Stimulated activated CD8-positive, alpha-beta memory T cell treated with anti-CD3 and anti-CD28 coated beads, Interleukin-2, amount 100 ng/mL, for 1 hour (primary cell): ENCODE measurements at regions not wholly inside any gene's neighbourhood (a gene's known extent, or its start where the extent isn't known, plus 50 kb on each side); places are given as distances from the start of the nearest gene placed in this dataset.

Experiments
- DNase-seq, 2 donors: peaks; one replicate each; pipeline ENCODE4 v3.0.0-alpha.2; 2020; ENCODE audit warnings: low read depth in 2 of 2

DNA sequence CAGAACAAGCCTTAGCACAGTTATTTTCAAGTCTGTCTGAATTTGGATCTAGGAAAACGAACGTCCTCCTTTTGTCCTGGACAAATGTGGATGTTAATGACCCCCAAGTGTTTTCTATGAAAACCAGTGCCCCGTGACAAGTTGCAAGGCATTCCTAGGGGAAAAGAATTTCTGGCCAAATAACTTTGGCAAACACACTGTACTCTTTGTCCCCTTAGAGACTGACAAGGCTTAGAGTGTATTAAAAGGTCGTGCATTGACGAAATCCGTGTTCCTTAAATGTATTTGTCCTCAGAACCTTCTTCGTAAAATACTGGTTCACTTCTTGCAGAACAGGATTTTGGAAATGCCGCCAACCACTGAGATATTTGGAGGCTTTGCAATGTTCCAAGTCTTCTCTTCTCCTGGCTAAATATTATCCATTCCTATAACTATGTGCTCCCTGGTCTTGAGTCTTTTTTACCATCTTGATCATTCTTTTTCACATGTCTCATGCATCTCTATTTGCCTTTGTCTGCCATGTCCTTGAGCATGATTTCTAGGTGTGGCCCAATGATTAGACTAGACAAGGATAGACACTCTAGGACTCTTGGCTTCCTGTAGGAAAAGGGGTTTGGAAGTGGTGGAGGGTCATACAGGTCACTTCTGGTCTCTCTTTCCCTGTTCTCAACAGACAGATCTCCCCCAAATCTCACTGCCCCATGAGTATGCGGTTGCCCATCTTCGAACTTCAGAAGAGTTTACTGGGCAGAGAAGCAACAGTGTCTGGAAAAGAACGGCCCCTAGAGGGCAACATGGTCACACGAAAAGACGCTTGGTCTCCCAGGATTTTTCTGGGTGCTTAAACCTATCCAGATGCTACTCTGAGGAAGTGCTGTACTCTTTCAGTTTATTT, 117.5 kb downstream of the EDEM1 start:
- DNase-seq = no peak

DNA sequence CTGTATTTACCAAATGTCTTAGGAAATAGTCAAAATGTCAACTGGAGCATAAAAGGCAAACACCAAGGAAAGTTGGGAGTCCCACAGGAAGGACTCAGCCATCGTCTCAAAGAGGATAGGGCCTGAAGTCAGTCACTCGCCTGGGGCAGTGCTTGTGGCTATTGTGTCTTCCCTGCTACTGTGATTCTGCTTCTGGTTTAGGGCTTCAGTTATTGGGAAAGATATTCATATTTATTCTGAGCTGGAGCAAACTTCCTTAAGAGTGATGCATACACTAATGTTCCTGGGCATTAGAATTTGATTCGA, 118.1 kb downstream of the EDEM1 start:
- DNase-seq = no peak

DNA sequence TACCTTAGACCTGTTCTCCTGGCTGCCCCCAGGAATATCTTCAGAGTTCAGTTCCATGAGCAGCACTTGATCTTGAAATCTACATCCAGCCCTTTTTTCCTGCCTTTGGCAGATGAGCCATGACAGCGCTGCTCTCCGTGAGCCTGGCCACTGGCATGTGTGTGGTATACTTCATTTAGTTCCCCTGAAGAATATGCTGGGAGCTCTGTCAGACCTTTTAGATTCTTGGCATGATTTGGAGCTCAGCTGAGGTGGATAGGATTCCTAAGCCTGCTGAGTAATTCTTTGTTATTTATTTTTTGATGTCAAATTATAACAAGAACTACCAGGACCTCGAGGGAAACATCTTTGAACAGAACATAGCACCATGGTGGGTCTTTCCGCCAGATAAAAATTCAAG, 121.7 kb downstream of the EDEM1 start:
- DNase-seq = no peak

DNA sequence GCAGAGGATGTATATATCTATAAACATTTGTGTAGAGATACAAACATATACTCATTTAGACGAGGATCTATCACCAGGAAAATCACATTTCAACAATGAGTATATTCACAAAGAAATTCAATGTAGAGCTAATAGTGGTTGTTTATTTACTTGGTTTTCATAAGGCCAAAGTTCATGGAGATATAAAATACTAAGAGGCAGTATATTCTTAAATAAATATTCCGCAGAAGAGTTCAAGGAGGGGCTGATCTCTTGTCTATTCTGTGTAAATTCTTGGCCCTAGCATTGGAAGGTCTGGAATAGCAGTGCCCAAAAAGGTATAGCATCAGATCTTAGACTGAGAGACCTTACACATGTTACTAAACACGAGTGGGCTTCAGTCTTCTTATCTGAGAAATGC, 122.1 kb downstream of the EDEM1 start:
- no peak for DNase-seq

DNA sequence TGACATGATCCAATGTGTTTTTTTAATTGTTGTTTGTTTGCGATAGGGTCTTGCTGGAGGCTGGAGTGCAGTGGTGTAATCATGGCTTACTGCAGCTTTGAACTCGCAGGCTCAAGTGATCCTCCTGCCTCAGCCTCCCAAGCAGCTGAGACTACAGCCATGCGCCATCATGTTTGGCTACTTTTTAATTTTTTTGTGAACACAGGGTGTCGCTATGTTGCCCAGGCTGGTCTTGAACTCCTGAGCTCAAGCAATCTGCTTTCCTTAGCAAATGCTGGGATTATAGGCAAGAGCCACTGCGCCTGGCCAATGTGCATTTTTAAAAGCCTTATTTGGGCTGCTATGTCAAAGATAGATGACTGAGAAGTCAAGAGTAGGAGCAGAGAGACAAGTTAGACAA, 123.0 kb downstream of the EDEM1 start:
- no peak for DNase-seq

DNA sequence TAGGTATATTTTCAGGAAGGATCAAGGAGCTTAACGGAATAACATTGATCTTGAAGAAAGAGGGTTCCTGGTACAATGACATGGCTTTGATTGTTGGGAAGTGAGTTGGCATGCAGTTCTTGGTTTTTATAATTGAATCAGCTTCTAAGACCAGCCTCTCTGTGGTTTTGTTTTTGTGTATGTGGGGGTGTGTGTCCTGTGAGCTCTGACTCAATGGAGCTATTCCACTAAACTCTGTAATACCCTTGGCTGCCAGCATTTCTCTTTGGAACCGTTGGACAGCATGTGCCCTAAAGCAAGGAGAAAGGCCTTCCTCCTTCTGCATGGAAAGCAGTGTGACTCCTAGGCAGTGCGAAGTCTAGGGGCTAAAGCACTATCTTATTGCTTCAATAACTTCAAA, 124.8 kb downstream of the EDEM1 start:
- DNase-seq = no peak

DNA sequence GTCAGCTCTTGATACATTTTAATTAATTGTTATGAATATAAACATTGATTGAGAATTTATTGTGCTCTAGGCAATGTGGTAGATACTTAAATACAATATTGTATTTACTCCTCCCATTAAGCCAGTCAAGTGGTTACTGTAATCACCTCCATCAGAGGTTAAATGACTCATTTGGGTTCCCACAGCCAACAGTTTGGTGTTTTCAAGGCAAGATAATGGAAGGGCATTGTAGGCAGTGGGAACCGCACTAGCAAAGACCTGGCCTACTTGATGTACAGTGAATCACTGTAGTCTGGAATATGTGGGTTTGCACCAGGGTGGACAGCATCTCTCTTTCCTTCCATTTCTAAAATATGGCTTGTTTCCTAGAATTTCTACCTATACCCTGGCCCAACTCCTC, 127.4 kb downstream of the EDEM1 start:
- DNase-seq = no peak

DNA sequence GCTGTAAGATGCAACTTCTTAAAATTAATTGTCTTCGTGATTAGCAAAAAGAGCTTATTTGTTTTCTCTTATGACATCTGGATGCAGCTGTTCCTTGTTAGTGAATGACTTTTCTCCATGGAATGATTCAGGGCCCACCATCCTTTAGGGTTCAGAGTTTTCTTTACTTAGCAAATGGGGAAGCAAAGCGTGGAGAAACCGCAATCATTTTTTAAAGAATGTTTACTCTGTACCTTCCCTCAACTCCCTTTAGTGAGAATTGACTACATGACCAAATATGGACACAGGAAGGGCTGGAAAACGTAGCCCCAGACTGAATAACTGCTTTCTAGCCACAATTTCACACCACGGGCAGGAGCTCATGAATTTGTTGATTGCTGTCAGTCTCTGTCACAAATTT, 130.1 kb downstream of the EDEM1 start:
- no peak for DNase-seq

DNA sequence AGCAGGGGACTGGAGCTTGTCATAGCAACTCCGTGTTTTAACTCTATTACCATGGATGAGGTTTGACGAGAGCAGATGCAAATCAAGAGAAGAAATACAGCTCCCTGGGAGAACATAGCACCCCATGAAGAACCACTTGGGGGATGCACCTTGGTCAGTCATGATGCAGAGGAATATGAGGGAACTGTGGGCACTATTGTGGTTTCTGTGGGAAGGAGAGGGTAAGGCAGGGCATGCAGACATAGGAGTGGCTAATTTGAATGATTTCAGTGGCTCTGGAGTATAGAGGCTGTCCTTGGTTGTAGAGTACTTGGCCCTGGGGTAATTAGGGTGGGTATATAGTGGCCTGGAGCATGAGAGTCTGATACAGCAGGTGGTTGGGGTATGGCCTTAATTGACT, 131.9 kb downstream of the EDEM1 start:
- DNase-seq = no peak

DNA sequence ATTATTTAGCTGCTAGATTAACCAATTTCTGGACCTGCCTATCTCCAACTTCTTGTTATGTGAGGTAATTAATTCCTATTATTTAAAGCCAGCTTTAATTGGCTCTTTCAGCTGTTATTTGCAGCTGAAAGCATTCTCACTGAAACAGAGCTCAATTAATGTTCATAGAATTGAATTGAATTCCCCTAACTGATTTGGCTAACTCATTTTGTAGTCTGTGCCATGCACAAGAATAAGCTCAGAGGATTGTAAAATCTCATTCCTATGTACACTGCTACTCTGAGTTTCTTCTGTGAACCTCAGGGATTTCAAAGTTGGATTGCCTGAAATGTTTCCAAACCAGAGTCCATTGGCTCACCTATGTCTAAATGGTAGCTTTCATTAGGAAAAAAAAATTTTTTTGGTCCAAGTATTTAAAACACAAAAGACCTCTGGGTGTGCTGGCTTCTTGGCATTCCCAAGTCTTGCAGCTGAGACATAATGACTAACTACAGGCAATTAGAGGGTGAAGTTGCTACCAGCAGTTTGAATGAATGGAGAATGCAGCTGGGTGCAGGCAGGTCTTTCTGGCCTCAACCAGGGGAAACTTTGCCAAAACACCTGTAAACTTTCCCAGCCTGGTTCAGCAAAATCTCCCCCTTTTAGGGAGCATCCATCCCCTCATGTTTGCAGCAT, 134.3 kb downstream of the EDEM1 start:
- no peak for DNase-seq

DNA sequence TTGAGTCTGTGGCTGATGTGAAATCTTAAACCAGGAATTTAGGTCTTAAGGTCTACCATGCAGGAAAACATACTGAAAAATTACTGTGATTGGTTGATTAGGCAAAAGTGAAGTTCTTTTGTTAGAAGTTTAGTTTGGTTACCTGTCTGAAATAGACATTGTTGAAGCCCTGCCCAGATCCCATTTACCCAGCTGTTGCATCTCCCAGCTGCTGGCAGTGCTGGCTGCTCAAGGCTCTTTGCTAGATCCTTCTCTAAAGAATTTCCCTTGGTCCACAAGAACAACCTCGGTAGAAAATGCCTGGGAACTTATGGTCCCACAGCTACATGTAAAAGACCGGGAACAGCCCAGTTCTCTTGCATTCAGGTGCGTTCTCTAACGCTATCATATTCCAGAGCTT, 137.3 kb downstream of the EDEM1 start:
- DNase-seq = no peak

DNA sequence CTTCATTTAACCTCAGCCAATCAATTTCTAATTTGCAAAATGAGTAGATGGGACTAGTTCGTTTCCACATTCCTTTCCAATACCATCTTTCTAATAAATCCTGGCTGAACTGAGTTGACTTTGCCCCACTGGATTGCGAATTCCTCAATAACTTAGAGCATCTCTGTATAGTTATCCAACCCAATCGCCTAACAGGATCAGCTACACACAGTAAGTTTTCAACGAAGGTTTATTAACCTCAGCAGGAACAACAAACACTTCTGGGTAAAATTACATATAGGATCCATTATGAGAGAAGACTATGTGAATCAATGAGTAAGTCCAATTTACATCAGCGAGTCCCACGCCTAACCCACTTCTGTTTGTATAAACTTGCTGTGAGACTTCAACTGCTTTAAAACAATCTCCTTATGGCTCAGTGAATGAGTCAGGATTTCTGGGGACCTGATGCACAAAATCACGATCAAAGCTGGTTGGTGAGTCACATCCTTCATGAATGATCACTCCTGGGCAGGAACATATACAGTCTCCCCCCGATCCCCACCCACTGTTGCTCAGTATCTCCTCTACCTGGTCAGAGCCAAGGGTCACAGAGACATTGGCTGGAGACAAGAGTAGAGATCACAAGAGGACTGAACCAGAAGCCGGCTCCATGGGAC, 142.8 kb downstream of the EDEM1 start:
- no peak for DNase-seq

DNA sequence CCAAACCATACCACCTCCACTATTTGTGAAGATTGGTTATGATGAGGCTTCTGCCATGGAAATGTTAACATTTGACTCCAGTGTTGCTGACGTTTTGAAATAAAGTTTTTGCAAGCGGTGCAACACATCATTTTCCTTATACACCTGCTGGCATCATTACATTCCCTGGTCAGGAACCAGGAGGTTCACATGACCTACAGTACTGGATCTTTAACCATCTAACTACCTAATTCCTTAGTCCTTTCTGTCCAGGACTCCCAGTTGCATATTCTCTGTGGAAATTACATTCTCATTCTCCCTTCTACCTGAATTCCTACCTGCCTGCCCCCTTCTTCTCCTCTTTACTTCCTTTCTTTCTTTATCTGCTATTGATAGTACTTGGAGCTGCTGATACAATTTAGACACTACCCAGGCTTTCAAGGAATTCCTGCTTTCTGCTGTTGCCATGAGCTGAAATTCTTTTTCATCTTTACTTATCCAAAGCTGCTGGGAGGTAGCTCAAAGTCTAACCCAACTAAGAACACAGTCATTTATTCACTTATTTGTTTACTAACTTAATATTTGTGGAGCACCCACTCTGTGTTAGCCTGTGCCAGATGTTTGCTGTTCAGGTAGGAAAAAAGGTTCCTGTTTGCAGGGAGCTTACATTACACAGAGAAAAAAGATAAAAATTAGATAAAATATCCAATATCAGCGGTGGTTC, 144.2 kb downstream of the EDEM1 start:
- no peak for DNase-seq

DNA sequence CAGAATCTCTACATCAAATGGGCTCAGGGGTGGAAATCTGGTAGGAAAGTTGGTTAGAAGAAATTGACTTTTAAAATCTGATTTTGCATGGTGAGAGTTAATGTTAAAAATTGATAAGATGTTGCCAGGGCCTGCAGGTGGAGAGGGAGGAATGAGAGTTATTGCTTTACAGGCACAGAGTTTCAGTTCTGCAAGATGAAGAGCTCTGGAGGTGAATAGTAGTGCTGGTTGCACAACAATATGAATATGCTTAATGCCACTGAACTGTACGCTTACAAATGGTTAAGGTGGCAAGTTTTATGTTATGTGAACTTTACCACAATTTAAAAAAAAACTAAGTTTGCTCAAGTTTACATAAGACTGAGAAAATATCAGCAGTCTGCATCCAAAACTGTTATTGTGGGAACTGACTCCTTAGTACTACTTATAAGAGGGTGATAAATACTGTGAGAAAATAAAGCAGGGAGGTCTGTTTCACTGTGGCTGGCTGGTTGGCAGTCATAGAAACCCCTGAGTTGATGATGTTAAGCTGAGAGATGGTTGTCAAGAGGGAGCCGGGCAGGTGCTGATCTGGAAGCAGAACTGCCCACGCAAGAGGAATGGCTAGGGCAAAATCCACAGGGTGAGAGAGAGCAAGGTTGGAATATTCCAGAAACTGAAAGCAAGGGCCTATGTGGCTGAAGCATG, 144.9 kb downstream of the EDEM1 start:
- DNase-seq = no peak

DNA sequence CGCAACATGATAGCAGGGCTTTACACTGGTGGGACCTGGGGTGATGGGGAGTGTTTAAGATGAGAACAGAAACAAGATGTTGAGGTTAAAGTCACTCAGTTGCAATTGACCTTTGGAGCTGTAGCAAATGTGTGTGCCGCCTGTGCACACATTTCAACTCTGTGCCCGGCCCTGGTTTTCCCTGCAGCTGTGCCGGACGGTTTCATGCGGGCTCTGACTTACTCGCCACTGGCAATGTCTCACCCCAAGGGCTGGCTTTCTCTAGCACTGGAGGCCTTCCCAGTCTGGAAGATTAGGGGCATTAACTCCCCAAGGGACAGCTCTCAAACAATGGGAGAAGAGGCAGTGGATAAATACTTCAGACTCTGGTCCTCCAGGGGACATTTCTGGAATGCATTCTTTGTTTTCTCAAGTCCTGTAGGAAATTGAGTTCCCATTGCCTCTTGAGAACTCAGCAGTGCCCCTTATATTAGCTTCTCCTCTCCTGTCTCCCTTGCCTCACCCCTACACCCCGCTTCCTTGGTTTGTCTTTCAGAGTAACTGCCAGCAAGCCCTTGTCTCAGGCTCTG, 152.5 kb downstream of the EDEM1 start:
- no peak for DNase-seq

DNA sequence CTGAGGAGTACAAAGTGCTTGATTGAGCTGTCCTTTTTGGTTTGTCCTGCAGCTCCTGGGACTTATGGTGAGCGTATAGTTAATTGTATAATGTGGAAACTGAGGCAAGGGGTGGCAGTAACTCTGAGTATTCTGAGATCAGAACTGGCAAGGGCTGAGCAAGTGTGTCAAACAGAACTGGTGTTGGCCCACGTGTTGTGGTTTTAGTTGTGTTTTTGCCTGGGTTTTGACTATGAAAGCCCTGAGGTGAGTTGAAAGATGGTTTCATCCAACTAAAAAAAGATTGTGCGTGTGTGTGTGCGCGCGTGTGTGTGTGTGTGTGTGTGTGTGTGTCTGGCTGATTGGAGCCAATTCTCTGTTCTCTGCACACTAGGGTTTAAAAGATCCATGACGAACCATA, 154.1 kb downstream of the EDEM1 start:
- no peak for DNase-seq

DNA sequence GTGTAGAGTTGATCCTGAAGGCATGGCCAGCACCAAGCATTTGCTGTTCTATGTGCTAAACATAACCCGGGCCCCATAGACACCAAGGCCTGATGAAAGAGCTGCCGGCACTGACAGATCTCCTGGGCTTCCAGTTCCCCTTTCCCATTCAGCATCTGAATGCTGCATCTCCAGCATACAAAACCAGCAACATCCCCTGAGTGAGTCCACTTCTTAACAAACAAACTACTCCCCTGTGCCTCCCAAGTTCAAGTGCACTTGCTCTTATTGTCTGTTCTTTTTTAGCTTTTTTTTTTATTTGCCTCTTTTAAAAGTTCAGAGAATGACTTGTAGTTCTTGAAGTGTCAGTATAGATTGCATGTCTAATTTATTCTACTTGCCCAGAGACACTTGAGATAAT, 156.0 kb downstream of the EDEM1 start:
- DNase-seq = no peak

DNA sequence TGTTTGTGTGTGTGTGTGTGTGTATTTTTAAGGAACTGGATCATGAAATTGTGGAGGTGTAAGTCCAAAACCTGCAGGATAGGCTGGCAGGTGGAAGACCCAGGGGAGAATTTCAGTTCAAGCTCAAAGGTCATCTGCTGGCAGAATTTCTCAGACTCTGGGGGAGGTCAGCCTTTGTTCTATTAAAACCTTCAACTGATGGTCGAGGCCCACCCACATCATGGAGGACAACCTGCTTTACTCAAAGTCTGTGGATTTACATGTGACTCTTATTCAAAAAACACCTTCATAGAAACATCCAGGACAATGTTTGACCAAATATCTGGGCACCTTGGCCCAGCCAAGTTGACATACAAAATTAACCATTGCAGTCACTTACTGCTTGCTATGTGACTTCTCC, 157.2 kb downstream of the EDEM1 start:
- DNase-seq = no peak

DNA sequence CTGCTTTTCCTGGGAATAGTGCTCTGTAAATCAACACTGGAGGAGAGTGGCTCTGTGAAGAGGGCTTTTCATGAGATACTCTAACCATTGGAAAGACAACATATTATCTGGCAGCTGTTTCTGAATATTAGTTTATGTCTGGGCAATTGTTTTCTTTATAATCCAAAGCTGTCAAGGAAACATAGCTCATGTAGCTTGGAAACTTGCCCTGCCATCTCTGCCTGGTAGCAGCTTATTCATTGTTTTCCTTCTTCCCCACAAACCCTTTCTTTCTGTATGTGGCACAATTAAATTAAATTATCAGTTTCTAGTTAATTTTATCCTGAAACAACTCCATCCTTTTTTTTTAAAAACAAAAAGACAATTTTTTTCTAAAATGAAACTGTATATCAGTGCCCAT, 160.0 kb downstream of the EDEM1 start:
- DNase-seq = no peak

DNA sequence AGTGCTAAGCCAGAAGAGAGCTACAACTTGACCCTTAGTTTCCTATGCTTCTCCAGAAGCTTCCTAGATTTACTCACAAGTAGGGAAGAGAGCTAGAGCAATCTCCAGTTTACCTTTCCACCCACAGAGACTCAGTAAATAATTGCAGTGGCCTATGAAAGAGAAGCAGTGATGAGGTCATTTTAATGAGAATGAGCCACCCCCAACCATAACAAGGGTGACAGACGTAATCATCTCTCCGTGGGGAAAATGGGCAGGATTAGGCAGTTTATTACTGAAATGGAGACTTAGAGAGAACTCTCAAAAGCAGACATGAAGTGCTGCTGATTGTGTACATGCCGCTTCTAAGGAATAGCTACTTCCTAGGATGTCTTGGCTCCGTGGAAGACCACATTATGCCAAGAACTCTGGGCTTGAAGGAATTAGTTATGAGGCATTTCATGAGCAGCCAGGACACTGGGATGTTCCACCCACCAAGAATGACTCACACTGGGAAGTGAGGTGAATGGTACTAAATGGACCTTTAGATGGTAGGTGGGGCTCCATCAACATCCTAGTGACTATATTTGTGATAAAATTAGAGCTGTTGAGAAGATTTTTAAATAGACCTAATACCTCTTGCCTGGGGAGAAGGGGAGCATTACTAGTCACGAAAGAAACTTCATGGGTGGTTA, 160.9 kb downstream of the EDEM1 start:
- no peak for DNase-seq

DNA sequence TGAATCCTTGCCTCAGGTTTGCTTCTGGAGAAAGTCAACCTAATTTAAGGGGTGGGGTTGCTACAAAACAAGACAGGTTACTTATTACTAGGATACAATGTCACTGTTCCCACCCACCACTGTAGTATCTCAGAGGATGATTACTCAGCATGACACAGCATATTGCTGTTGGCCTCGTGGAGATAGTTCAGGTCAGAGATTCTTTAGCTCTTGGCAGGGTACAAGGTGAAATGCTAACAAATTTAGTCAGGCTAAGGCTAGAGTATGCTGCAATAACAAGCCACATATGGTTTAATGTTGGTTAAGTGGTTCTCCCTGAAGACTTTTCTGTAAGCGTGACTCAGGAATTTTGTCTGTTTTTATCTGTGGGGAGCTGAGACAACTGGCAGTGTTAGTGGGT, 161.8 kb downstream of the EDEM1 start:
- no peak for DNase-seq
